ENCODE measurements at regions not wholly inside any gene's neighbourhood (a gene's known extent, or its start where the extent isn't known, plus 50 kb on each side); places are given as distances from the start of the nearest gene placed in this dataset.

DNA sequence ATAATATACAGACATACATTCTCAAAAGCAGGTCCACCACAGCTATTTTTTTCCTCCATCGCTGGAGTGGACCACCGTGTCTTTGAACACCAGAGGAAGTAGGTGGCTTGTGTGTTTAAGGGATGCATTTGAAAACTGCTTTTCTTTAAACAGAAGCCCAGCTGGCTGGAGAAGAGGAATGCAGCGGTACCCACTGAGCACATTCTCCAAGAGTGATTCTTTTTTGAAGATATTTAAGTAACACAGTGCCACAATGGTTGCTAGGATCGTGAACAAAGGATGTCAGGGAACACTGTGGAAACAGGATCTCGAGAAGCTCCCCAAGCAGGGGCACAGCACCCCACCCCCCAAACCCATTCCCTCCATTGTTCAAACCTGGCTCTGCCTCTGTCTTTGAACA is 286.6 kb upstream of the PWP1 start:
- no peak for DNase-seq (ENCODE audit: insufficient read length, low spot score)
- TF ChIP-seq POLR2A (IDR thresholded peaks at IDR 0.05; ENCODE audit: low read depth, low read length), result no peak
- FAIRE-seq, result no peak

DNA sequence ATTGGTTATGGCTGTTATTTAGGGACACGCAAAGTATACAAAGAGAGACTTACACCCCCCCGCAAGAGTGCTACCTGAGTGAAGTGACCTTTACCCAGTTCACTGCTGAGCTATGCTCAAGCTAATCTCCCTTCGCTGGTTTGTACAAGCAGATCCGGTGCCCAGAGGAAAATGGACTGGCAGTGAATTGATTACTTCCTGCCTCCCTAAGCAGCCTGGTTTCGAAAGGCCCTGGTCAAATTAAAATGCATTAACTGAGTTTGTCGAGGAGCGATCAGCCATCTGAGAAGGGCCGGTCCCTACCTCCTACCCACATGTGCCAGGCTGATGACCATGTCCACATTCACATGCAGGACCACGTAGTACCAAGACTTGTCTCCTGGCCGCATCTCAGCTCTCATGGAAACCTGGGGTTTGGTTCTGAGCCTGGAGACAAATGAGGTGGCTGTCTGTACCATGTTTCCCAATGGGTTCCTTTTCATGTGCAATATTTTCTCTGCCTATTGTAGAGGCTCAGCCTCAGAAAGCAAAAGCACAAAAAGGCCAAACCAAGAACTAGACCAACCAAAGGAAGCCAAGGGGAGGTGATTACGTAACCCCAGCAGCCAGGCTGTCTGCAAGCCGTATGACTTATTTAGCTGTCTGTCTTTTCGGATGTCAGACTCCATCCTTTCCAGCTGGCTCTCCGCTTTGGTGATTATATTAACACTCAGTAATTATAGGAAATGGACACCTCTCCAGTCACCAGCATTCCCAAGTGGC is 284.7 kb upstream of the PWP1 start:
- DNase-seq (ENCODE audit: insufficient read length, low spot score) (no peak), FAIRE-seq (no peak)
- no peak for TF ChIP-seq POLR2A (IDR thresholded peaks at IDR 0.05; ENCODE audit: low read depth, low read length)

DNA sequence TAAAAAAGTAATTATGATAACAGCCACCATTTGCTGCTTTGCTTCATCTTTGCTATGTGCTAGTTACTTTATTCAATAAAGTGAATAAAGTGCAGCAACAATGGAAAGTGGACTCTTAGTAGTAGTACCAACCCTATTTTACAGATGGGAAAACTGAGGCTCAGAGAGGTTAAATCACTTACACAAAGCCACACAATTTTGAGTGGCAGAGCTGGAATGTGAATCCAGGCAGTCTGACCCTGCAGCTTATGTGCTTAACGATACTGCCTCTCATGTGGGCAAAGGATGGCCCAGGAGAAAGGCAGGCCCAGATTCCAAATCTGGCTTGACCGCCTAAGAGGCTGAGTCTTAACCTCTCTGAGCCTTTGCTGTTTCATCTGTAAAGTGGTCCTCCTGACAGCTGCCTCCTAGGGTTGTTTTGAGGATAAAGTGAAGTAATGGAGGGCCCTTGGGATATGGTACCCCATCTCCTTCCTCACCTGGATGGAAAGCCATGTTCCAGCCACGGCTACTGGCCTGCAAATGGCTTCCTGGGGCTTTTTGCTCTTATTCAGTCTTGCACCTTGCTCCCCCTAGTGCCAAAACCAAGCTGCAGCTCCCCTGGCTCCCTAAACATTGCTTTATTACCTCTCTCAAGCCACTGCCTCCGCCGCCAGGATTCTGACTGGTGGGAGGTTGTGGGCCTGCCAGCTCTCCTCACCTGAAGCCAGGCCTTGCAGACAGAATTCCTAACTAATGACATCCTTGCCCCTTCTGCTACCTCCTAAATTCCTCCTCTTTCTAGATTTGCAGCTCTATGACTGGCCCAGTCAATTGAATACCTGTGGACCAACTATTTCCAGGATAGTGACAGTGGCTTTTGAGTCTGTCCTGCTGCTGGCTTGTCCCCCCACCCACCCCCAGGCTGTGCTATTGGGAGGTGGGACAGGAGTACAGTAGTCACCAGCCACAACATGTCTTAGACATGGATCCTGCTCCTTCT is 283.3 kb upstream of the PWP1 start:
- TF ChIP-seq POLR2A (IDR thresholded peaks at IDR 0.05; ENCODE audit: low read depth, low read length), result no peak
- FAIRE-seq (no peak), DNase-seq (ENCODE audit: insufficient read length, low spot score) (peak; percentile 38)

DNA sequence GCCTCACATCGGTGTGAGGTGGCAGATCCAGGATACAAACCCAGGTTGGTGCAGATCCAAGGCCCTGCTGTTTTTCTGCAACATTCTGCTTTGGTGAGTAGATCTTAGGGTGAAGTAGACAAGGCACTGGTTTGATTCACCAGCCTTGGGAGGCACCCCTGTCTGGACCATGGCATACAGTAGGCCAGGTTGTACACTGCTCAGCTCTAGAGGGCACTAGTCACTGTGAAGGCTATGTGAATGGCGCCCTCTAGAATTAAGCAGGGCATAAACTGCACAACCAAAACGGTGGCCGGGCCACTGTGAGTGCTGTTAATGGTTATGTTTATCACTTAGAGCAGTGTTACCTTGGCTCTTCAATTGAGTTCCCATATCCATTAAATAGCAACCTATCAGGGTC is 280.6 kb upstream of the PWP1 start:
- DNase-seq (ENCODE audit: insufficient read length, low spot score) (peak; percentile 39), FAIRE-seq (peak; percentile 66)
- TF ChIP-seq POLR2A (IDR thresholded peaks at IDR 0.05; ENCODE audit: low read depth, low read length), result no peak

DNA sequence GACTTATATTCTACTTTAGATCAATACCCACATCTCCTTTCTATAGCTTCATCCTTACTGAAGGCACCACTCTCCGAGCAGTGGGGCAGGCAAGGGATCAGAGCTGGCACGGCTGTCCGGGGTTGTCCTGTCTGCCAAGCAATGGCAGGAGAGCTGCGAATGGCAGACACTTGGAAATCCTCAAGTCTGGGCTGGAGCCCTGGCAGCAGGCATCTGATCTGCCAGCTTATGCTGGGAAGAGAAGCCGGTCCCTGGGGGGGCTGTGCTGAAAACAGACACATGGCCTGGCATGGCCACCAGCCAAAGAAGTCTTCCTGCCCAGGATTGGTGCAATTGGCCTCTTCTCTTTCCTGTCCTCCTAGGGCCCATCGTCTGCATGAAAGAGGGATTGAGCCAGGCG is 280.2 kb upstream of the PWP1 start:
- no peak for DNase-seq (ENCODE audit: insufficient read length, low spot score)
- FAIRE-seq, result no peak
- no peak for TF ChIP-seq POLR2A (IDR thresholded peaks at IDR 0.05; ENCODE audit: low read depth, low read length)

DNA sequence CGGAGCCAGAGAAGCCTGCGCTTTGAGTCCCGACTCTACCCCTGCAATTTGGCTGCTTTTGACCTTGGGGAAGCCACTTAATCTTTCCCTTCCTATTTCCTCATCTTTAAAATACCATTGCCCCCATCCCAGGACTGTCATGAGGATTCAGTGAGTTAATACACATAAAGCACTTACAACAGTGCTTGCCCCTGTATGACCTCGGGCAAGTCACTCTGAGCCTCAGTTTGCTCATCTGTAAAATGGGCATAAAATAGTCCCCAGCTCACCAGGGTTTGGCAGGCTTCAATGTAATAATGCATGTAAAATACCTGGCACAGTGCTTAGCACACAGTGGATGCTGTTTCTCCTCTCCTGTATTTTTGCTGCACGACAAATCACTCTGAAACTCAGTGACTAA is 278.7 kb upstream of the PWP1 start:
- FAIRE-seq (no peak), DNase-seq (ENCODE audit: insufficient read length, low spot score) (no peak)
- no peak for TF ChIP-seq POLR2A (IDR thresholded peaks at IDR 0.05; ENCODE audit: low read depth, low read length)

DNA sequence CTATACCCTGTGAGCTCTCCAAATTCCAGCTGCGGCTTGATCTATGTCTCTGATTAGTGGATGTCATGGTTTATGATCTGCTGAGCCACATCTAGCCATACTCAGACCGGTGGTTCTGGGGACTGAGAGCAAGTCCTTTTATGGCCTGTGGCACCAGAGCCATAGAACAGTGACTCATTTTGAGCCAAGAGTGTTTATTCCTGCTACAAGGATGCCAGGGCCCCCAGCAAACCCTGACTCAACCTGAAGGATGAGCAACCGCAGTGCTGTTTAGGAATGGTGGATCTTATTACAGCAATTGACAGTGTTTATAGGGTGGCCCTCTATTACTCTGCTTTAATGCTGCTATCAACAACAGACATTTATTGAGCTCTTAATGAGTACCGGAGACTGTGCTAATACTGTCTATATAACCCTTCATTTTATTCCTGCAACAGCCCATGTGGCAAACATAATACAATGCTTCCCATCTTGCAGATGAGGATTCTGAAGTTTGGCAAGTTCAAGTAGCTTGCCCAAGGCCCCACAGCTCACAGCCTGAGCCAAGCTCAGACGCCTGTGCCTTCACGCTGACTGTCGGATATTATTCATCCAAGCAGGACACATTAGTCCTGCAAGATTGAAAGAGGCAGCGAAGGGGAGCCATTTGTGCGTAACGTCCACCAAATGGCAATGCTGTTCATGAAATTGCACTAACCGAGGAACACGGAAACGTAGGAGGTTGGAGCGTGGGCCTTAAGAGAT is 273.6 kb upstream of the PWP1 start:
- TF ChIP-seq POLR2A (IDR thresholded peaks at IDR 0.05; ENCODE audit: low read depth, low read length), result no peak
- FAIRE-seq, result peak; percentile 73
- DNase-seq (ENCODE audit: insufficient read length, low spot score), result peak; percentile 76

DNA sequence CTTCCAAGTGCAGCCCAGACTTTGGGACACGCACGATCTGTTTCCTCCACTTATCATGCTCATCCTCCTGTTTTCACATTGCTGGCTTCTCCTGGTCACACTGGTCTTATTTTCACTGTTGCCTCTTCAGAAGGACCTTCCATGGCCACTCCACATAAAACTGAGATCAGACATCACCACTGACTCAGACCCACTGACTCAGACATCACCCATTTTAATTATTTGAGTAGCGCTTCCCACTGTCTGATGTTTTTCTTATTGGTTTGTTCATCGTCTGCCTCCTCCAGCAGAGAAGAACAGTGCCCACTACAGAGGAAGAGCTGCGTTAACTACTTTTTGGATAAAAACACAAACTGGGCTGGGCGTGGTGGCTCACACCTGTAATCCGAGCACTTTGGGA is 270.5 kb upstream of the PWP1 start:
- no peak for TF ChIP-seq POLR2A (IDR thresholded peaks at IDR 0.05; ENCODE audit: low read depth, low read length)
- FAIRE-seq (no peak), DNase-seq (ENCODE audit: insufficient read length, low spot score) (peak; percentile 45)

DNA sequence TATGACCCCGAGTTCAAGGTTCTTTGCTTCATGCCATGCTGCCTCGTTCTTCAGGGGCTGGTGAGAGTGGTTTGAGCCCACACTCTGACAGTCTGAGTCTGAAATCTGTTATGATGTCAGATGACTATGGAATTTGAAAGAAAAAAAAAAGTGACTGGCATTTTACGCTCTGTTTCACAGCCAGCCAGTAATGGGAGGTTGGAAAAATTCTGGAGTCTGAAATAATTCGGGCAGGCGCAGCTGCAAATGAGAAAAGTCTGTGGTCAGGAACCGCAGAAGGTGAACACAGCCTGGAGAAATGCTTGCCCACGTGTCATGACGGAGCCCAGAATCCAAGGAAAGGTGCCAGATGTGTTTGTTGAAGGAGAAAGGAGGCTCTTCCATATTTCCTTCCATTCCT is 269.8 kb upstream of the PWP1 start:
- no peak for DNase-seq (ENCODE audit: insufficient read length, low spot score)
- no peak for TF ChIP-seq POLR2A (IDR thresholded peaks at IDR 0.05; ENCODE audit: low read depth, low read length)
- no peak for FAIRE-seq

DNA sequence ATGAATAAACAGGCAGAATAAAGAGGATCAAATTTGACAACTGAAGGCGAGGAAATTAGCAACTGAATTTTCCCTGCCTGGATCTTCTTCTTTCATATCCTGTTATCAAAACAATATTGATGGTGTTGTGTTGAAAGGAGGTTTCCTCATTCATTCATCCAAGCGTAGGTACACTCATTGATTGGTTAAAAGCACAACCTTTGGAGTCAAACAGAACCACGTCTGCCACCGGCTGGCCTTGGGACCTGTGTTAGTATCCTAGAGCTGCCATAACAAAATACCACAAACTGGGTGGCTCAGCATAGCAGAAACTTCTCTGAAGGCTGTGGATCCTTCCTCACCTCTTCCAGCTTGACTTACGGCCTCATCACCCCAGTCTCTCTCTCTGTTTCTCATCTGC is 268.6 kb upstream of the PWP1 start:
- TF ChIP-seq POLR2A (IDR thresholded peaks at IDR 0.05; ENCODE audit: low read depth, low read length), result no peak
- FAIRE-seq, result no peak
- DNase-seq (ENCODE audit: insufficient read length, low spot score), result no peak

DNA sequence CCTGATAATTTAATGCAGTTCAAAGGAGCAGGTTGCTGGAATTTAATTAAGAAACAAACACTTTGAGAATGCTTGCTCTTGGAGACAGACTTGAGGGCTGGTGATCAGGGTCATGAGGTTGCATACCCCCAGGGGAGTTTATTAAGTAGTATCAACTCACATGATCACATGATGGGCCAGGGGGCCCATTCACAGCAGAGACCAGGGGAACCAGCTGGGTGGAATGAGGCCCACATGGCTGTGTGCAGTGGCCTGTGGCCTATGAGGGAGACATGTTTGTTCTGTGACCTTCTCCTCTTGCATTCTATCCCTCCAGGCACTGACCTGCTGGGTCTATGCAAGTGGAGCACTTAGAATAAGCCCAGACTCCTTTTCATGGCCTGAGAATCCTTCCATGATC is 266.6 kb upstream of the PWP1 start:
- DNase-seq (ENCODE audit: insufficient read length, low spot score), result no peak
- no peak for FAIRE-seq
- TF ChIP-seq POLR2A (IDR thresholded peaks at IDR 0.05; ENCODE audit: low read depth, low read length), result no peak

DNA sequence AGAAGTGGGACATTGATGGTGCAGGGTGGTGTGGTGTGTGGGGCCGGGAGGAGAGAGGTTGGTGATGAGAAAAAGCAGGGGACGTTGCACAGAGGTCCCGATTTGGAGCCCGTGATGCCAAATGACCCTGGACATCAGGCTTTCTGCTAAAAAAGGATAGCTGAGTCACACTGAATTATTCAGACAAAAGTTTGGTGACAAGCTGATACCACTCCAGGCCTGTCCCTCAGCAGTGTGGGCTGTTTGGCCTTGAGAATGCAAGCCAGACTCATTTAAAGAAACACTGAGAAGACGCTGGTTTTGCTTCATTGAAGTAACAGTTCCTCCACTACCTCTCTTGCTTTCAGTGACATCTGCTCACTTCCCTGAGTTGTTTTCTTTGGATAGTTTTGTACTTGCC is 262.1 kb upstream of the PWP1 start:
- FAIRE-seq, result no peak
- no peak for DNase-seq (ENCODE audit: insufficient read length, low spot score)
- TF ChIP-seq POLR2A (IDR thresholded peaks at IDR 0.05; ENCODE audit: low read depth, low read length), result no peak

DNA sequence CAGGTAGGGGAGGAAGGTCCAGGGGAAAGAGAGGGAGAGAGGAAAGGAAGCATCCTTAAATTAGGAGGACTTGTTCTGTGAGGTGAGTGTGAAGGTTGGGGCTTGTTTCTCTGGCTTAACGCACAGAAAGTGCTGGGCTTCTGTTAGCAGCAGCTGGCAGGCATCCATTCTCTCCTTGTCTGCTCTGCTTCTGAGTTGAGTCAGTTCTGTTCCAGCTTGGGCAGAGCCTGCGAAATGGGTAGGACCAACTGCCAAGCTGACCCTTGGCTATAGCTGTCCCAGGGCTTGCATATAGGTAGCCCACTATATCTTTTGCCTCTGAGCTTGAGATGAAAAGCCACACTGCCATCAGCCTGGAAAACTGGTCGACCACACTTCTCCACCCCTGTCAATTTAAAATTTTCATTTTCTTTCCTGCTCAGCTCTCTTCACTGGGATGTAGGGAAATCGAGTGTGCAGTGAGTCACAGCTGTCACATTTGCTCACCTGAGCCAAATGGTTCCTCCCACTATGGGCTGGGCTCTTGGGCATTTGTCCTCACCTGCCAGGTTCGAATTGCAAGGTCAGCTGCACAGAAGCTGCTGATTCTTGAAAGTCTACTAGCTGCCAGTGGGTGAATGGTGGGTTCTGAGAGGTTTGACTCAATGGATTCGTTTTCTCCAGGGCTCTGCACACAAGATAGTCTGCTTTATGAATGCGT is 256.4 kb upstream of the PWP1 start:
- no peak for TF ChIP-seq POLR2A (IDR thresholded peaks at IDR 0.05; ENCODE audit: low read depth, low read length)
- FAIRE-seq, result no peak
- DNase-seq (ENCODE audit: insufficient read length, low spot score), result no peak
